Keratinocyte (primary cell): ENCODE measurements at regions not wholly inside any gene's neighbourhood (a gene's known extent, or its start where the extent isn't known, plus 50 kb on each side); places are given as distances from the start of the nearest gene placed in this dataset.

Experiments used
- EZH2 ChIP-seq: IDR thresholded peaks from one replicate; pipeline ENCODE4 v1.6.1; 2012; ENCODE audit warnings: inconsistent platforms, mild to moderate bottlenecking, low read length, moderate library complexity
- TF ChIP-seq, protein P1 (sequence below), 3 experiments: IDR thresholded peaks in 1 of 3; conservative IDR thresholded peaks in 1 of 3; optimal IDR thresholded peaks in 1 of 3; 2 replicates in 2 of 3; 3 replicates in 1 of 3; pipeline versions ENCODE3 to v1.5.1; 2011; ENCODE audit warnings: low read length in 3 of 3, mild to moderate bottlenecking in 3 of 3, moderate library complexity in 2 of 3, control low read depth in 1 of 3, inconsistent platforms in 1 of 3; ENCODE audit not compliant: insufficient read depth in 2 of 3; ENCODE audit errors: extremely low read depth in 1 of 3

GRCh38 chr2:220377482-220378155, 750.2 kb downstream of the SLC4A3 start:
- TF ChIP-seq, protein P1, sequence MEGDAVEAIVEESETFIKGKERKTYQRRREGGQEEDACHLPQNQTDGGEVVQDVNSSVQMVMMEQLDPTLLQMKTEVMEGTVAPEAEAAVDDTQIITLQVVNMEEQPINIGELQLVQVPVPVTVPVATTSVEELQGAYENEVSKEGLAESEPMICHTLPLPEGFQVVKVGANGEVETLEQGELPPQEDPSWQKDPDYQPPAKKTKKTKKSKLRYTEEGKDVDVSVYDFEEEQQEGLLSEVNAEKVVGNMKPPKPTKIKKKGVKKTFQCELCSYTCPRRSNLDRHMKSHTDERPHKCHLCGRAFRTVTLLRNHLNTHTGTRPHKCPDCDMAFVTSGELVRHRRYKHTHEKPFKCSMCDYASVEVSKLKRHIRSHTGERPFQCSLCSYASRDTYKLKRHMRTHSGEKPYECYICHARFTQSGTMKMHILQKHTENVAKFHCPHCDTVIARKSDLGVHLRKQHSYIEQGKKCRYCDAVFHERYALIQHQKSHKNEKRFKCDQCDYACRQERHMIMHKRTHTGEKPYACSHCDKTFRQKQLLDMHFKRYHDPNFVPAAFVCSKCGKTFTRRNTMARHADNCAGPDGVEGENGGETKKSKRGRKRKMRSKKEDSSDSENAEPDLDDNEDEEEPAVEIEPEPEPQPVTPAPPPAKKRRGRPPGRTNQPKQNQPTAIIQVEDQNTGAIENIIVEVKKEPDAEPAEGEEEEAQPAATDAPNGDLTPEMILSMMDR (optimal IDR thresholded peaks at IDR 0.05 in 1 of 3, IDR thresholded peaks at IDR 0.05 in 1 of 3, conservative IDR thresholded peaks at IDR 0.05 in 1 of 3; ENCODE audit: extremely low read depth in 1 of 3, insufficient read depth in 2 of 3, low read length in 3 of 3) = no peak
- no peak for TF ChIP-seq EZH2
